Loucy (cell line): ENCODE measurements at regions not wholly inside any gene's neighbourhood (a gene's known extent, or its start where the extent isn't known, plus 50 kb on each side); places are given as distances from the start of the nearest gene placed in this dataset.

Source experiments
- H2AFZ ChIP-seq: fragments of 200-600 bp; sonication (generic); 2 replicates; pipeline ENCODE4 v1.6.0; 2016; ENCODE audit warnings: antibody characterized with exemption, mild to moderate bottlenecking, low read length, moderate library complexity
- H3F3A ChIP-seq: fragments of 200-600 bp; 2 replicates; pipeline ENCODE4 v1.6.0; 2016; ENCODE audit warnings: antibody characterized with exemption, low read depth, mild to moderate bottlenecking
- H3K27me3 ChIP-seq: fragments of 200-600 bp; sonication (generic); 2 replicates; pipeline ENCODE4 v1.6.1; 2014; ENCODE audit warnings: low read length, mild to moderate bottlenecking; ENCODE audit not compliant: insufficient read depth, poor library complexity, severe bottlenecking
- H3K36me3 ChIP-seq: fragments of 200-600 bp; sonication (generic); 2 replicates; pipeline ENCODE4 v1.6.1; 2016; ENCODE audit warnings: low read length; ENCODE audit not compliant: insufficient read depth
- H3K4me1 ChIP-seq: fragments of 200-600 bp; sonication (generic); 2 replicates; pipeline ENCODE4 v1.5.1; 2014; ENCODE audit warnings: low read length, mild to moderate bottlenecking; ENCODE audit not compliant: insufficient read depth, poor library complexity, severe bottlenecking
- H3K4me2 ChIP-seq: fragments of 200-600 bp; sonication (generic); 2 replicates; pipeline ENCODE4 v1.6.0; 2014; ENCODE audit warnings: antibody characterized with exemption, low read length, low read depth, mild to moderate bottlenecking; ENCODE audit not compliant: poor library complexity, severe bottlenecking
- H3K4me3 ChIP-seq: fragments of 200-600 bp; sonication (generic); 2 replicates; pipeline ENCODE4 v1.5.1; 2014; ENCODE audit warnings: low read length, mild to moderate bottlenecking, mixed read lengths; ENCODE audit not compliant: poor library complexity, severe bottlenecking
- H3K79me2 ChIP-seq: fragments of 200-600 bp; sonication (generic); 2 replicates; pipeline ENCODE4 v1.6.1; 2014; ENCODE audit warnings: low read length; ENCODE audit not compliant: insufficient read depth
- H3K9ac ChIP-seq: fragments of 200-600 bp; sonication (generic); 2 replicates; pipeline ENCODE4 v1.6.0; 2014; ENCODE audit warnings: mild to moderate bottlenecking, low read depth, low read length, moderate library complexity; ENCODE audit not compliant: poor library complexity, severe bottlenecking
- H3K9me2 ChIP-seq: fragments of 200-600 bp; sonication (generic); replicated peaks from 2 replicates; pipeline ENCODE4 v1.6.1; 2016; ENCODE audit warnings: low read depth, low read length, mixed read lengths
- H3K9me3 ChIP-seq: fragments of 200-600 bp; sonication (generic); 2 replicates; pipeline ENCODE4 v1.6.1; 2014; ENCODE audit warnings: mild to moderate bottlenecking, antibody characterized with exemption, low read length, low read depth; ENCODE audit not compliant: insufficient read depth
- H4K20me1 ChIP-seq: fragments of 200-600 bp; sonication (generic); 2 replicates; pipeline ENCODE4 v1.6.0; 2014; ENCODE audit warnings: antibody characterized with exemption, low read length, mild to moderate bottlenecking; ENCODE audit not compliant: insufficient read depth, poor library complexity, severe bottlenecking
- CTCF ChIP-seq: fragments of 200-600 bp; sonication (generic); conservative IDR thresholded peaks from 2 replicates; pipeline ENCODE4 v1.5.1; 2014; ENCODE audit warnings: mild to moderate bottlenecking, antibody characterized with exemption, low read length
- EZH2phosphoT487 ChIP-seq: fragments of 200-600 bp; IDR thresholded peaks from 2 replicates; pipeline ENCODE4 v1.6.1; 2018; ENCODE audit warnings: antibody characterized with exemption, mild to moderate bottlenecking, moderate library complexity, borderline replicate concordance

GRCh38 chr13:104450006-104450405 lies 1383.8 kb upstream of the SLC10A2 start:
- no peak overlapping the region for H3K4me2 ChIP-seq
- H3K4me3 ChIP-seq = no peak overlapping the region
- no peaks in the 10 kb centered on the region for H4K20me1 ChIP-seq
- H3K27me3 ChIP-seq = no peaks in the 10 kb centered on the region
- H3K9me3 ChIP-seq = no peaks in the 10 kb centered on the region
- H3K79me2 ChIP-seq = no peaks in the 10 kb centered on the region
- no peaks in the 10 kb centered on the region for H3F3A ChIP-seq
- no peaks in the 10 kb centered on the region for H3K9me2 ChIP-seq
- no peak overlapping the region for H2AFZ ChIP-seq
- TF ChIP-seq EZH2phosphoT487 (no peak), CTCF (no peak)
- H3K9ac ChIP-seq = no peak overlapping the region
- H3K36me3 ChIP-seq = no peaks in the 10 kb centered on the region
- H3K4me1 ChIP-seq = no peaks in the 10 kb centered on the region

DNA sequence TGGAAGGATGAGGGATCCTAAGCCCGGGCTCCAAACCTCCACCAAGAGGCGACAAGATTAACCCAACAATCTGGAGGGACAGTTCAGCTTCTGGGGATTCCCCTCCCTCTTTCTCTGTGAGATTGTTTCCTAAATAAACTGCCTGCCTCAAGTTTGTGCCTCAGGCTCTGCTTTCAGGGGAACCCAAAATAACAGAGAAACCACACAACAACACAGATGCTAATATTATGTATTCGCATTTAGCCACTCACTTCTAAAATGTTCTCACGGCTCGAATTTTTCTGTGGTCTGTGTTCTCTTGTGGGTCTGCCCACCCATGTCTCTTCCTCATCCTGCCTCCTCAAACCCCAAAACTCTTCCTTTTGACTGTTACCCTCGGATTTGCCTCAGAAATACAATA lies 1381.1 kb upstream of the SLC10A2 start:
- H3K9me2 ChIP-seq = no peaks in the 10 kb centered on the region
- H2AFZ ChIP-seq = no peak overlapping the region
- H3K9ac ChIP-seq = no peak overlapping the region
- H3K27me3 ChIP-seq = no peaks in the 10 kb centered on the region
- no peak for TF ChIP-seq EZH2phosphoT487
- no peak for TF ChIP-seq CTCF
- no peaks in the 10 kb centered on the region for H3K79me2 ChIP-seq
- H3K4me1 ChIP-seq = no peaks in the 10 kb centered on the region
- H3K36me3 ChIP-seq = no peaks in the 10 kb centered on the region
- no peaks in the 10 kb centered on the region for H3F3A ChIP-seq
- no peaks in the 10 kb centered on the region for H3K9me3 ChIP-seq
- H3K4me2 ChIP-seq = no peak overlapping the region
- no peaks in the 10 kb centered on the region for H4K20me1 ChIP-seq
- H3K4me3 ChIP-seq = no peak overlapping the region

DNA sequence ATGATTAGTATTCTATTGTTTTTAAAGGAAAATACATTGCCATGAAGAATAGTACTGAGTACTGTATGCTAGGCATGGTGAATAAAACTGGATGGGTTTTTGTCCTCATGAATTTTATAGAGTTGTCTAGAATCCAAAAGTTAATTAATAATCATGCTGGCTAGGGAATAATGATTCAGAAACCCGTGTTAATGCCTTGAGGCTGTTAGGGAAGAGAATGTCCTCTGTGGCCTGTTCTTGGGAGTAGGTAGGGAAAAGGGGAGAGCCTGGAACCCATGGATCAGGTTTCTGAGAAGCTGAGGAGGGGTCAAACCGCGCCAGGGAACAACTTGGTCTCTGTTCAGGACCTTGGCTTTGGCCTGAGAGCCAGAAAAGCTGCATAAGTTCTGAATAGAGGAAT lies 1376.3 kb upstream of the SLC10A2 start:
- H3K9me2 ChIP-seq = no peaks in the 10 kb centered on the region
- no peaks in the 10 kb centered on the region for H3K27me3 ChIP-seq
- H3K9me3 ChIP-seq = no peaks in the 10 kb centered on the region
- no peaks in the 10 kb centered on the region for H4K20me1 ChIP-seq
- H3K79me2 ChIP-seq = no peaks in the 10 kb centered on the region
- no peak overlapping the region for H3K4me2 ChIP-seq
- no peaks in the 10 kb centered on the region for H3F3A ChIP-seq
- H2AFZ ChIP-seq = no peak overlapping the region
- no peak overlapping the region for H3K4me3 ChIP-seq
- no peak for TF ChIP-seq CTCF
- no peak for TF ChIP-seq EZH2phosphoT487
- H3K9ac ChIP-seq = no peak overlapping the region
- no peaks in the 10 kb centered on the region for H3K36me3 ChIP-seq
- no peaks in the 10 kb centered on the region for H3K4me1 ChIP-seq
